ENCODE measurements at regions not wholly inside any gene's neighbourhood (a gene's known extent, or its start where the extent isn't known, plus 50 kb on each side); places are given as distances from the start of the nearest gene placed in this dataset.

DNA sequence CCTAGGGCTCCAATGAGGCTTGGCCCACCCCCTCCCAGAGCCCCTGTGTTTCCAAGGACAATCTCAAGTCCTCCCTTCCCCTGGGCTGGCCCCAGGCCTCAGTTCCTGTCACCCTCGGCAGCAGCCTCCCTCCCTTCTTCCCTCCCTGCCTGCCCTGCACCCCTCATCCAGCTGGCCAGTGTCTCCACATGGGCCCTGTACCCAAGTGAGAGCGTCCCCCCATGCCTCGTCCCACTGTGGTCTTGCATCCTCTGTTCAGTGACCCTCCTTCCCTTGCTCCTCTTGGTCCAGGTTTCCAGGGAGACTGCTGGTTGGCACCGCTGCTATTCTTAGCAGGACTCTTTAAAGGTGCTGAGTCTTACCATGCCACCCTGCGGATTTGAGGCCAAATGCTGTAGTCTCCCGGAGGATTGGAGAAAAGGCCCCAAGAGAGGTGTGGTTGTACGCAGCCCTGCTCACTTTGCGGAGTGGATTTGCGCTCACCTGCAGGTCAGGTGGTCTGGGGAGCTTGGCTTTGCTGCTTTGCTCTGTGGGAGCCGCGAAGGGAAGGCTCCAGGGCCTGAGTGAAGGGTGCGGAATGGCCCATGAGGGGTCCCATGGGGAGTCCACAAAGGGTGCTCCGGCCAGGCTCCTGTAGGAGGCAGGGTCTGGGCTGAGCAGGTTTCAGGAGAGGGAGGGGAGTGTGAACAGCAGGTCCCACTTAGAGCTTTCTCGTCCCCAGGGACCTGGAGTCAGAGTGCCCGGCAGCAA, 519.2 kb downstream of the TCERG1L start:
- no peak for DNase-seq

DNA sequence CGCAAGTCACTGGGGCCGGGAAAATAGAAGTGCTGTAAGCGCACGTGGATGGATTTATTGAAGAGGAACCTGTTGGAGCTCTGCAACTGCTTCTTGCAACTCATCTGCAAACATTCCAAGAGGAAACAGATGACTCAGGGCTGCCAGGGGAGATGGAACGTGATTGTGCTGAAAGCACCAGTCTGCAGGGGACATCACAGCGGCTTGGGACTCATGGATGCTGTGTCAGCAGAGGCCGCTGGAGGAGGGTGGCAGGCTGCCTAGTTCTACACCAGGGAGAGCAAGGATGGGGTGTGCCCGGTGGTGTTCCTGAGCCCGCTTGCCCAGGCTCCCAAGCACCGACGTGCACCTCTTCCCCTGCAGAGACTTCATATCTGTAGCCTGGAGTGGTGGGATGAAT, 515.7 kb downstream of the TCERG1L start:
- DNase-seq = no peak

DNA sequence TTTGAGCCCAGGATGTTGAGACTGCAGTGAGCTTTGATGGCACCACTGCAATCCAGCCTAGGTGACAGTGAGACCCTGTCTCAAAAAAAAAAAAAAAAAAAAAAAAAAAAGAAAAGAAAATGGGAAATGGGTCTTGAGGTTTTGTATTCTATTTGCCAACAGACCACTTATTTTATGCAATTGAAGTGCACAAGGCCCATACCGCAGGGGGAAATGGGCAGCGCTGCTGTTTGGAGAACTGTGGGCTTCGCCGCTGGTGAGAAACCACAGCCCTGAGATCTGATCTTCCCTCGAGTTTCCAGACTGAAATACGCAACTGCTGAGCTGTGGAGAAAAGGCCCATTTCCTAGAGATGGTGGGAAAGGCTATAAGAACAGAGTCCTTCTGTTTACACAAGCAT, 512.0 kb downstream of the TCERG1L start:
- DNase-seq = no peak

DNA sequence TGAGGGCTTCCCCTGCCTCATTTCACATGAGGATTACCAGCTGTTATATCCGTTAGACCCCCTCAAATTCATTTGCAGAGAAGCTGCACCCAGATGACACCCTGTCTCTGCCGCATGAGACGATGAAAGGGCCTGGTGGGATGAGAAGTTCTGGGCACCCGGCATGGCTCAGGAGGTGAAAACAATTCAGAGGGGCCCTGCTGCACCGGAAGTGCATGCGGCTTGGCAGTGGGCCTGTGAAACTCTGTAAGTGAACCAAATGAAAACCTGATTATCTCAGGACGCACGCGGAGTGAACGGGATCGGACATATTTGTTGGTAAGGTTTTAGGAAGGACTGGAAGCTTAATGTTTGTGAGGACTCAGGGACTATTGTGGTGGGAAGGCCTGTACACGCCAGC, 511.2 kb downstream of the TCERG1L start:
- no peak for DNase-seq

DNA sequence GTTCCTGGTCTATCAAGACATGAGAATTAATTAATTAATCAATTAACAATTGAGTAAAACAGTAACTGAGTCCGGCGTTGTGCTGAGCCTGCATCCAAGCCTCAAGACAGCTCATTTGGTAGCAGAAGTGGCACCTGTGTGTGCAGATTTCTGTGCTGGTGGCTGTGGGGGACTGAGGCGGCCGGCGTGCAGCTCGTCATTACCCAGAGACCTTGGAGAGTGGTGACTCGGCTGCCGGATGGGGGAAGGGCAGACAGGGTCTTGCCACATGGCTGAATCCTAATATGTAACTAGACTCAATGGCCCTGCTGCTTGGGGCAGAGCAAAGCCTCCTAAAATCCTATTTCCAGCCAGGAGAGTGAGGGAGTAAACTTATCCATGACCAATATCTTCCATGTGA, 510.2 kb downstream of the TCERG1L start:
- no peak for DNase-seq

DNA sequence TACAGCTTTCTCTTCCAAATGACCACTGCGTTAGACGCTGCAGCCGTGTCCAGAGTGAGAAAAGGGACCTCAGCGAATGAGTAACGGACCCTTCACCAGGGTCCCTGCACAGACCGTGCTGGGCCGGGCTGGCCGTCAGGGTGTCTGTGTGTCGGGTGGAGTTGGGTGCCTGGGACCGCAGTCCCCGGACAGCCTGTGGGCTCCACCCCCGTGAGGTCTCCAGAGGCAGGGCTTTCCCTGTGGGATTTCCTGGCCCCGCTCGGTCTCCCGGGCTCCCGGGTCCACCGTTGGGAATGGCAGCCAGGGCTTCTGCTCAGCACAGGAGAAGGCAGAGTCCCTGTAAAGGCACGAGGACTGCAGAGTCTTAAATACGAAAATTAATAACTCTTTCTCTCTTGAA, 509.7 kb downstream of the TCERG1L start:
- DNase-seq = no peak

DNA sequence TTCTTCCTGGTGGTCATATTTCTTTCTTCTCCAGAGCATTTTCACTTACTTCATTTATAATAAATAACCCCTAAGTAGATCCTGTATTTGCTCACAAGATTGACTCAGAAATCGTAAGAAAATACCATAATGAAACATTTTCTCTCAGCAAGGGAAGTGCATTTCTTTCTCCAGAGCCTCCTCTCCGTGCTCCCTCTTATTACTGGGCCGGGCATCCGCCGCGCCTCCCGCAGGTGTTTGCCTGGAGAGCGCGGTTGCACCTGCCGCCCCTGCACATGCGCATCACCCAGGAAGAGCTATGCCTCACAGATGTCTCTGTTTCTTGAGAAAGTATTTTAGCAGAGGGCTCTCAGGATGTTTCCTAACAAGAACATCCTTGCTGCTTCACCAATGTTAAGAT, 509.2 kb downstream of the TCERG1L start:
- no peak for DNase-seq

DNA sequence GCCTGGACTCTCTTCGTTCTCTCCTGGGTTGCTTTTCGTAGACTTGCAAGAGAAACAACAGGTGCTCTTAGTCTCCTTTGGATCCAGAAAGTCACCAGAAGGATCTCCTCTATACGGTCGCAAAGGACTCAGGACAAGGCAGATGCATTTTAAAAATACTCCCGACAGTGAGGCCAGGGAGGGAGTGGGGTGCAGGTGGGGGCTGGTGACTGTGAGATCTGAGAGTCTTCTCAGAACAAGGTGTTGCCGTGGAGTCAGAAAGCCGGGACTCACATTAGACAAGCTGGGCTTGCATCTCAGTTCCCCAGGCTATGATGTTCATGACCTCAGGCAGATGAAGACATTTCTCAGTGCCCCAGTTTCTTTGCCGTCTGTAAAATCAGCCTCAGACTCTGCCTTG, 507.2 kb downstream of the TCERG1L start:
- DNase-seq = no peak

DNA sequence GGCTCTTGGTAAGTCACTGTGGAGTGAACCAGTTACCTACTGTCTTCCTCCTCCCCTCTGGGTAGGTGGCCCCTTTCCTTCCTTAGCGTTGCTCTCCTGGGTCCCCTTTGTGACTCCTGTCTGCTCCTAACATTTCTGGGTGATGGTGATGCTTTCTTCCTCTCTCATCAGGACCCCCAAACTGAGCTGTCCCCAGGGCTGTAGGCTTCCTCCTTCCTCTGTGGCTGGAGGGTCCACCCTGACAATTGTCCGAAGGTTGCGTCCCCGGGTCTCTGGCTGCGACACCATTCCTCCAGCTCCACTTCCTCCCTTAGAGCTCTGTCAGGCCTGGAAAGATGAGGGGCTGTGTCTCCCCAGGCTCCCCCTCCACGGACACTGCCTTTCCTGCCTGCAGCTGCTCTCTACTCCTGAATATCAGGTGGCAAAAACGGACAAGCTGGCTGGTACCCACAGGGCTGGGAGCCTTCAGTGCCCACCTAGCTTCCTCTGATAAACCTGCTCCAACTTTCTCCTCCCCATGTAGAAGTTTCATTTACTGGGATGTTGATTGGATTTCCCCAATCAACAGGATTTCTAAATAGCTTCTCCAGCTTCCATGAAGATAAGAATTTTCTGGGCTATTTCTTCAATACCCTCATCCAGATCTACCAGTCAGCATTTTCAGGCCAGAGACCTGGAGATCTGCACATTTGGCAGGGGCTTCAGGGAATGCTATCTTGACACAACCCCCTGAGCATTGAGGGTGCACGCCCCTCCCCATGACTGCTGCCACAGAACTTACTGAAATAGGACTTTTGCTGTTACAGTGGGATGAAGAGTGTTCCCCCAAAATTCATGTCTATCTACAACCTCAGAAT, 506.5 kb downstream of the TCERG1L start:
- DNase-seq = no peak

DNA sequence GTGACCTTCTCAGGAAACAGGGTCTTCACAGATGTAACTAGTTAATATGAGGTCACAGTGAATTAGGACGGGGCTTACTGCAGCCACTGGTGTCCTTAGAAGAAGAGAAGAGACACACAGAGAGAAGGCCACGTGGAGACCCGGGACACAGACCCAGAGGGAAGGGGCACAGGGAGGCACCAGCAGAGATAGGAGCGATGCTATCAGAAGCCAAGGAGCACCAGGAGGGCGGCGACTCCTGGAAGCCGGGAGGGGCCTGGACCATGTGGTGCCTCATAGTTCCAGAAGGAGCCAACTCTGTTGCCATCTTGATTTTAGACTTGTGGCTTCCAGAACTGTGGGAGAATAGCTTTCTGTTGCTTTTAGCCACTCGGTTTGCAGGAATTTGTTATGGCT, 505.9 kb downstream of the TCERG1L start:
- DNase-seq = no peak

DNA sequence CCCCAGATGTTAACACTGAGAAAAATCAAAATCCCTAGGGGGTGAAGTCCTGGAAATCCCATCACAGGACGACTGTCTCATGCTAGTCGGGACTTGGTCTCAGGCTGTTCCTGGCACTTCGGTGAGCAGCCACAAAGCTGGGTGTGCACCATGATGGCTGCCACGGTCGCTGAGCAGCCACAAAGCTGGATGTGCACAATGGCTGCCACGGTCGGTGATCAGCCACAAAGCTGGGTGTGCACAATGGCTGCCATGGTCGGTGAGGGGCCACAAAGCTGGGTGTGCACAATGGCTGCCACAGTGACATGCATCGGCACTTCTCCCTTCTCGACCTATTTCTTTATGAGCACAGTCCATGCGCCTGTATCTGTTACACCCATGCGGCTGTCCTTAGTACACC, 505.1 kb downstream of the TCERG1L start:
- no peak for DNase-seq

DNA sequence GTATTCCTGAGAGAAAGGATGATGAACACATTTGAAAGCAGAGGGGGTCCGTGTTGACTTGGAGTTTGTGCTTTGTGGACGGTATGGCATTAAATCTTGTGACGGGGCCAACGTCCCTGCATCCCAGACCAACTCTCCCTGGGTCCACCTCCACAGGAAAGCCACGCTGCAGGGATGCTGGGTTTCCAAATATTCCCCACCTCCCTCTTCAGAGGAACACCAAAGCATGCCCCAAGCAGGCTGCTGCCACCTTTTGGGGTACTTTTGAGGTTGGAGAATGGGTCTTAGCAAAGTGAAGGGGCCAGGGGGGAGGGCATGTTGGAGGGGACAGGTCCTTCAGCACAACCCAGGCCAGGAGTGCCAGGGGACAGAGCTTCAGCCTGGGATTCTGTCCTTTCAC, 504.4 kb downstream of the TCERG1L start:
- DNase-seq = no peak

DNA sequence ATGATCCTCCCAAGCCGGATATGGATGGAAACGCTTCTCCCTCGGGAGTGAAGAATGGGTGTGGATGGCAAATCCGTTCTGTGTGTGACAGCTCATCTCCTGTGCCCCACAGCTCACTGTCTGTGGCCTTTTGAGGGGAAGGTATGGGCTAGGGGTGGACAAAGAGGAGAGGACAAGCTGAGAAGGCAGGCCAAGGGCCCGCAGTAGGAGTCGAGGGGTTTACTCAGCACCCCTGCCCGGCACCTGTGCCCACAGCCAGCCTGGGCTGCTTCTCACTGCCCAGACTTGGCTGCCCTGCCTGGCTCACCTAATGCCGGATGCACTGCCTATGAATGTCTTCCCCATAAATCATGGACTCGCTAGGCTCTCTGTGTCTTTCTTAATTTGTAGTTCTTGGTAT, 503.8 kb downstream of the TCERG1L start:
- no peak for DNase-seq

DNA sequence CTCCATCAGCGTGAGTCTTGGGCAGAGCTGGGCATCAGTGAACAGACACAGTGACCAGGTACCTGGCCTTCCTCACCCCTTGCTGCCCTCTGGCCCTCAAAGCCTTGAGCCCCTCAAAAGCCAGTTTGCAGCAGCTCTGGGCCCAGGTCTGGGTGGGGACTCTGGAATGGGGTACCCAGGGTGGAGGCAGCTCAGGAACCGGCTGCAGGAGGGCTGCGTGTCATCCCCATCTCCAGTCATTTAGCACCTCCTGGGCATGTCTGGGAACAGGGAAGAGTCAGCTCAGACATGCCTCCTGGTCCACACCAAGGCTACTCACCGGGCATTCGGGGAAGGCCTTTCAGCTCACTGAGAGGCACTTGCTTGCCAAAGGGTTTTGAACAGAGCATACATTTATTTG, 503.3 kb downstream of the TCERG1L start:
- DNase-seq = no peak

DNA sequence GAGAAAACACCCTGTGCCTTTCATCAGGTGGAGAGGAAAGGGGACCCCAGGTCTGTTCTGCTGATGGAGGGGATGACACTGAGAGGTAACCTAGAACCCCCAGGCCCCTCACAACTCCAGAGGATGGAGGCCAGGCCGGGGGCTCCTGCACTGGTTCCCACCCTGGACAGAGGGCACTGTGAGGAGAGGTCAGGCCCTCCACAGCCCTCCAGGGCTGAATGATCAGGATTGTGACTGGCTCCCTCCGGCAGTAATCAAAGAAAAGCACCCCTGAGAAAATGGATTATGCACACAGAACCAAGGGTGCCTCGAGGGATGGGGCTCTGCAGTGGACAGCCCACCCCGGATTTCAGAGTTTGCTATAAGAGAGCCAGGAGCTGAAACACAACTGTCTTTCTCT, 502.8 kb downstream of the TCERG1L start:
- DNase-seq = no peak

DNA sequence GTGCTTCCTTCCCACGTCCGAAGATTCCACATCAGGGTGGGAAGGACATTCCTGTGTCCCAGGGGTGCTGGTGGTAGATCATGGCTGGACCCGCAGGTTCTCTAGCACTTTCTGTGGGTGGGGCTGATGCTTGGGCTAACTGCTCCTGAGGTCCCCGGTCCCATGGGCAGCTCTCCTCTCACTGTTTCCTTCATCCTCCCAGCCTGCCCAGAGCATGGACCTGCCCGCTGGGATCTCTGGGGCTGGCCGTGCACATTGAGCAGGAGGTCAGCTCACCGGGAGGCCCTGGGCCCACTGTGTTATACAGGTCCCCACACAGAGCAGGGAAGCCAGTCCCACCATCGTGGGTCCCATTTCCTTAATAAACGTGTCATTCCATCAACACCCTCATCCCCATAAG, 502.3 kb downstream of the TCERG1L start:
- no peak for DNase-seq

DNA sequence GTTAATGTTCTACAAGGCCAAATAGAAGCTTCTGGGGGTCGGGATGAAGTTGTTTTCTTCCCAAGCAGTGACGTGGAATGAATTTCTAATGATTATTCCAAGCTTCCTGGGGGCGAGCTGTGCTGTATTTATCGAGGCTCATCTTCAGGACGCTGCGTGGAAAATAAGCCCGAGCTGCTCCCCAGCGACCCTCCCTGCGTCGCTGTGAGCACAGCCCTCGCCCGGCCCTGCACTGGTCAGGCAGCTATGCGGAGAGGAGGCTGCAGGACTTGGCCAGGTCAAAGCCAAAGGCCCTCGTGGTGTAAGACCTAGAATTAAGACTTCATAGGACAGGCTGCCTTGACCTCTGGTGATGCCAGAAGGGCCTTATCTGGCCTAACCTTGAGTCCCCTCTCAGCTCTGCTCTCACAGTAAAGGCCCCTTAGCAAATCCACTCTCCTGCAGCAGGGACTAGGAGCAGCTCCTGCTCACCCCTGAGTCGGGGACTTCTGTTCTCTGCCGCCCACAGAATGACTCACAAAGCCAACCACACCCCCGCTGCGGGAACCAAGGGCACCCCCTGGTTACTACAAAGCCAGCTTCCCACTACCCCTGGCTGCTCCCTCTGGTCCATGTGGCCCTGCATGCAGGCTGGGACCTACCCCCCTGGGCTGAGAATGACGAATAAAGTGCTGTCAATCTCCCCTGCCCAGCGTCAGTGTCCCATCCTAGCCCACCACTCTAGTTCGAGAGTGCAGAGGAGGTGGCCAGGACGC, 501.6 kb downstream of the TCERG1L start:
- DNase-seq = no peak

DNA sequence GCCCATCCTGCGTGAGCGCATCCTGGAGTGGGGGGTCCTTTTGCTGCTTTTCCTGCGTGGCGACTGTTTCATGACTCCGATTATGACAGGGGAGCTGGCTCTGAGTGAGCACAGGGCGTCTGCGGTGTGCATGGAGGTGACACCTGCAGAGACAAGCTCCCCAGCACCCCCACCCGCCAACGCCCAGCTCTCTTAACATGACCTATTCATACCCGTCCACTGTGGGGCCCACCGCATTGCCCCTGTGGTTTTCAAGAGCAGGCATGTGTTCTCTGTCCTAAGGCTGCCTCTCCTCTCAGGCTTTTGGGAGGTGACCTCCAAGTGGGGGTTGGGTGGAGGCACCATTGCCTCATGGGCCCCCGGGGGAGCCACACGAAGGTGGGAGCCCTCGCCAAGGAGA, 500.7 kb downstream of the TCERG1L start:
- DNase-seq = no peak

DNA sequence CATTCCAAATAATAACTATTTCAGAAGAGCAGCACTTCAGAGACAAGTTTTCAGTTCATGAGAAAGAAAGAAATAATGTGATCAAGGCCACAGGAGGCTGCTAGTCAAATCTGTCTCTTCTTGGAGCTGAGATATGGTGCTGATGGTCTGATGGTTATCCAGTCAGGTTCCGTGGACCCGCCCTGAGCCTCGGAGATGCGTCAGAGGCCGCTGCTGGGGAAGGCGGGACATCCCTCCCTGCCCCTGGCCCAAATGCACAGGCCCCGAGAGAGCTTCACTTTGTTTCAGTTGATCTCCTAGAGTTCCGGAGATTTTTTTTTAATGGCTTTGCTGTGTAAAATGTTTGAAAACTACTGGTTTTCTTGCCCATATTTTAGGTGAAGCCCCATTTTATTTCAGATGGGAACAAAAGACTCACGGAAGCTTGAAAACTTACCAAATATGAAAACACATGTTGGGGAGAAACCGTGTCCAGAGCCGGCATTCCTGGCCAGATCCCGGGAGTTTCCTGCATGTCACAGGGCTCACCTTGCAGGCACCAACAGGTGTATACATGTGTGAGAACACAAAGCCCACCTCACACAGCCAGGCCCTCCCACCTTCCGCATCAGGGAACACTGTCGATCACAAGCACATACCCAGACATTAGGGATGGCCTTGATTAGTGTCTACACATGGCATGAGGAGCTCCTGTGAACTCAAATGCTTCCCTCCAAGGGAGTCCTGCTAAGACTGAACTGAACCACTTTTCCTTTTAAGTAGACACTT, 499.0 kb downstream of the TCERG1L start:
- DNase-seq = no peak

DNA sequence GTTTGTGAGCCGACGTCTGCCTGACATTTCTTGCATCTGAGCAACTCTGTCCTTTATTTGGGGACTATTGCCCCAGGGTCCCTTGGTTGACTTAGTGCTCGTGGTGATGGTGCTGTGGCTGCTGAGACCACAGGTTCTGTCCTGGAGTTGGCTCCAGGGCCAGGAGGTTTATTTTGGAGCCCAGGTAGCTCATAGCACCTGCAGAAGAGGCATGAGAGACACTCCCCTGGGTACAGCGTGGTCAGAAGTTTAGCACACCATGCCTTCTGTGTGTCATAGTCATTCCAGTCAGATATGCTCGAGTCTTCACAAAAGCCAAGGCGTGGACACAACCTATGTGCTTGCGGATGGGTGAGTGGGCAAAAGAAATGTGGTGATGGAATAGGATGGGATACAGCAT, 496.9 kb downstream of the TCERG1L start:
- no peak for DNase-seq

DNA sequence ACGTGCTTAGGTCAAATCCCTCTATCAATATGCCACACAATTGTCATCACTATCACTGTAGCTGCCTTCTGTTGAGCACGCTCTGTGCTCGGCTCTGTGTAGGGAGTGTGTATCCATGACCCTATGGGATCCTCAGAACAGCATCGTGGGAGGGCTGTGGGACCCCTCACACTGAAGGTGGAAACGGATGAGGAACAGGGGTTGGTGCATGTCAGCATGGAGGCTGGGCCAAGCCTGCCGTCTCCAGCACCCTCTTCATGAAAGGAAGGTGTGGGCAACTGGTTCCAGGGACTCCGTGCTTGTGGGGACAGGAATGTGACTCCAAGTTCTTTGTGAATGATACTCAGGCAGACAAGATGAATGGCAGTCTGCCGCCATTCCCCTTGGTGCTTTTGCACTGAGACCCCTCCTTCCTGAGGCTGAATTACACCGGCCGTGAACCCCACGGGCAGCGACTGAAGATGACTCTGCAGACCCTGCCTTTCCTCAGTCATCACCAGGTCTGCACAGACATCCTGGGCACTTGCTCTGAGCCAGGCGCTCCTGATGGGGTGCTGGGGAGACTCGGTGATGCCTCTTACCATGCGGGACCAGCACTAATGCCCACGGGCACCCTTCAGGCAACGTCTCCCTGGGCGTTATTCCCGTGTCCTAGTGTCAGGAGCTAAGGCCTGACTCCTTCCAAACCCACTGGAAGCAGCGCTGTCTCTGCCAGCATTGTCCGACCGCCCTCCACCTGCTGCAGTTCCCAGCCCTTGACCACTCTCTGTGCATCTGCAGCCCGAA, 495.2 kb downstream of the TCERG1L start:
- no peak for DNase-seq
